ENCODE measurements at regions not wholly inside any gene's neighbourhood (a gene's known extent, or its start where the extent isn't known, plus 50 kb on each side); places are given as distances from the start of the nearest gene placed in this dataset.

- TF ChIP-seq, protein P1, sequence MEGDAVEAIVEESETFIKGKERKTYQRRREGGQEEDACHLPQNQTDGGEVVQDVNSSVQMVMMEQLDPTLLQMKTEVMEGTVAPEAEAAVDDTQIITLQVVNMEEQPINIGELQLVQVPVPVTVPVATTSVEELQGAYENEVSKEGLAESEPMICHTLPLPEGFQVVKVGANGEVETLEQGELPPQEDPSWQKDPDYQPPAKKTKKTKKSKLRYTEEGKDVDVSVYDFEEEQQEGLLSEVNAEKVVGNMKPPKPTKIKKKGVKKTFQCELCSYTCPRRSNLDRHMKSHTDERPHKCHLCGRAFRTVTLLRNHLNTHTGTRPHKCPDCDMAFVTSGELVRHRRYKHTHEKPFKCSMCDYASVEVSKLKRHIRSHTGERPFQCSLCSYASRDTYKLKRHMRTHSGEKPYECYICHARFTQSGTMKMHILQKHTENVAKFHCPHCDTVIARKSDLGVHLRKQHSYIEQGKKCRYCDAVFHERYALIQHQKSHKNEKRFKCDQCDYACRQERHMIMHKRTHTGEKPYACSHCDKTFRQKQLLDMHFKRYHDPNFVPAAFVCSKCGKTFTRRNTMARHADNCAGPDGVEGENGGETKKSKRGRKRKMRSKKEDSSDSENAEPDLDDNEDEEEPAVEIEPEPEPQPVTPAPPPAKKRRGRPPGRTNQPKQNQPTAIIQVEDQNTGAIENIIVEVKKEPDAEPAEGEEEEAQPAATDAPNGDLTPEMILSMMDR (IDR thresholded peaks at IDR 0.05; ENCODE audit: insufficient read depth, low read depth, low read length, missing control alignments), result no peak
- no peak for DNase-seq (ENCODE audit: low read depth)
- no peak overlapping the region for H3K4me3 ChIP-seq (ENCODE audit: low read length)
Measured at GRCh38 chr4:52251864-52252263, 200.8 kb downstream of the SPATA18 start.

DNA sequence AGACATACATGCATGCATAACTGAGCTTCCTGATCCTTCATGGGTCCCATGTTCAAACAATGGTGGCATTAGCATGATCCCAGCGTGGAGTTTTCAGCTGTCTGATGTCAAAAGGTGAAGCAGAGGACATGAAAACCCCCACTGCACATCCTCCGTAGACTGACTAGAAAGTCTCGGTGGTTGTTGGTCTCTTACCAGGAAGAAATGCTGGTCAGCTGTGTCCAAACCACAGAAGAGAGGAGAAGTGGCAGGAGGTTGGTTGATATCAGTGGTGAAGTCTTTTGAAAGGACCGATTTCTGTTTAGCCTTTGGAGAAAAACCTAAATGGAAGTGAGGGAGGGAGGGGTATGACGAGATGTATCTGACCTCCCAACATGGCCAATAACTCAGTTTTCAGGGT is 201.9 kb downstream of the SPATA18 start:
- DNase-seq (ENCODE audit: low read depth), result no peak
- TF ChIP-seq, protein P1 (IDR thresholded peaks at IDR 0.05; ENCODE audit: insufficient read depth, low read depth, low read length, missing control alignments), result no peak
- no peak overlapping the region for H3K4me3 ChIP-seq (ENCODE audit: low read length)

- DNase-seq (ENCODE audit: low read depth), result no peak
- no peak overlapping the region for H3K4me3 ChIP-seq (ENCODE audit: low read length)
- TF ChIP-seq, protein P1 (IDR thresholded peaks at IDR 0.05; ENCODE audit: insufficient read depth, low read depth, low read length, missing control alignments), result no peak
Measured at GRCh38 chr4:52256522-52256921, 205.4 kb downstream of the SPATA18 start.

DNA sequence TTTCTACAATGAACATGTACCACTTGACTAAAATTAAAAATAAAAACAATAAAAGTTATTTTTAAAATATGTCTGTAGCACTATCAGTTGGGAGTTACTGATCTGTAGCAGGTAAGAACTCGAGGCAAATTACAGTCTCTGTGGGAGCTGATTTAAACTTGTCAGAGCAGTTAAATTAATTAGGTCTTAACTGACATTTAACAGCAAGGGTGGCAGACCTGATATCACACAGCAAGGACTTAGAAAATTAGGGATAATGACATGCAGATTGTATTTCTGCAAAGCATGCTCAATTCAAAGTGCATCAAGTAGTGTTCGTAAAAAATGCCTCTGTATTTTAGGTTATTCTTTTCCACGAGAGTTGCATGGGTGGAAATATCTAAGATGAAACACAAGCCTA is 208.9 kb downstream of the SPATA18 start:
- H3K4me3 ChIP-seq (ENCODE audit: low read length), result no peak overlapping the region
- no peak for DNase-seq (ENCODE audit: low read depth)
- TF ChIP-seq, protein P1 (IDR thresholded peaks at IDR 0.05; ENCODE audit: insufficient read depth, low read depth, low read length, missing control alignments), result no peak

GRCh38 chr4:52260514-52261210 is 209.6 kb downstream of the SPATA18 start:
- DNase-seq (ENCODE audit: low read depth), result no peak
- no peak overlapping the region for H3K4me3 ChIP-seq (ENCODE audit: low read length)
- TF ChIP-seq, protein P1 (IDR thresholded peaks at IDR 0.05; ENCODE audit: insufficient read depth, low read depth, low read length, missing control alignments), result no peak

GRCh38 chr4:52263607-52264006 is 212.5 kb downstream of the SPATA18 start:
- TF ChIP-seq, protein P1 (IDR thresholded peaks at IDR 0.05; ENCODE audit: insufficient read depth, low read depth, low read length, missing control alignments), result no peak
- H3K4me3 ChIP-seq (ENCODE audit: low read length), result no peak overlapping the region
- peak; percentile 45 for DNase-seq (ENCODE audit: low read depth)
